Prostate gland (tissue), 2 donors: ENCODE measurements at regions not wholly inside any gene's neighbourhood (a gene's known extent, or its start where the extent isn't known, plus 50 kb on each side); places are given as distances from the start of the nearest gene placed in this dataset.
A peak's percentile ranks its signal among the peaks of the same experiment; 100 is the strongest.
"Not testable (repeated sequence)": the region's sequence is repeated elsewhere in the genome, so short reads cannot be mapped to it uniquely, and the experiment has no call there.

Source experiments
- DNase-seq: peaks from one replicate; pipeline ENCODE4 v3.0.0-alpha.2; 2019; ENCODE audit warnings: low spot score
- H3K27ac ChIP-seq, 2 donors: fragments of 200-600 bp; sonication (generic); 2 replicates each; pipeline ENCODE4 v1.5.1; 2017 to 2019
- H3K27me3 ChIP-seq: fragments of 200-600 bp; sonication (generic); replicated peaks from 2 replicates; pipeline ENCODE4 v1.5.1; 2019; ENCODE audit not compliant: insufficient read depth
- H3K36me3 ChIP-seq, 2 donors: fragments of 200-600 bp; sonication (generic); 1 replicate in 1 of 2; 2 replicates in 1 of 2; pipeline versions ENCODE4 v1.5.1 to v1.8.1; 2017 to 2019
- H3K4me1 ChIP-seq: fragments of 200-600 bp; sonication (generic); replicated peaks from 2 replicates; pipeline ENCODE4 v1.5.1; 2019
- H3K4me3 ChIP-seq, 2 donors: fragments of 200-600 bp; sonication (generic); 2 replicates each; pipeline ENCODE4 v1.5.1; 2017 to 2019
- H3K9me3 ChIP-seq: fragments of 200-600 bp; sonication (generic); 2 replicates; pipeline ENCODE4 v1.5.1; 2017
- CTCF ChIP-seq, 4 experiments: fragments of 200-600 bp in 2 of 4; fragments of 450-650 bp in 2 of 4; sonication (generic) in 2 of 4; IDR thresholded peaks; 1 replicate in 3 of 4; 2 replicates in 1 of 4; pipeline ENCODE4 v1.5.1; 2016 to 2019; ENCODE audit warnings: antibody characterized with exemption in 4 of 4, mild to moderate bottlenecking in 2 of 4, moderate library complexity in 2 of 4
- POLR2A ChIP-seq: fragments of 450-650 bp; IDR thresholded peaks from one replicate; pipeline ENCODE4 v1.6.1; 2016; ENCODE audit warnings: antibody characterized with exemption, mild to moderate bottlenecking
- POLR2AphosphoS5 ChIP-seq: sonication (generic); formaldehyde crosslinking; IDR thresholded peaks from one replicate; pipeline ENCODE4 v1.6.1; 2017; ENCODE audit warnings: antibody characterized with exemption
- WGBS: methylation state at CpG from one replicate; pipeline ENCODE4 v1.1.5; 2018; 5-methylcytosine and 5-hydroxymethylcytosine counted together
- intact Hi-C: fragments of 100-400 bp; cut with DNase I; formaldehyde crosslinking; loops from one replicate; pipeline ENCODE4 v1.14.2; 2022

- Histone ChIP-seq H3K27ac (no peak overlapping the region), H3K36me3 (no peaks in the 10 kb centered on the region), H3K4me3 (no peak overlapping the region), H3K4me1 (no peaks in the 10 kb centered on the region), H3K9me3 (no peaks in the 10 kb centered on the region), H3K27me3 (no peaks in the 10 kb centered on the region)
- intact Hi-C loops, result no loop called here
- no peak for DNase-seq
- TF ChIP-seq POLR2A (no peak), CTCF (IDR thresholded peaks at IDR 0.05) (no peak), POLR2AphosphoS5 (no peak)
- 71% methylated on average over 4 of the region's 4 CpGs for WGBS
Measured at GRCh38 chr6:167212713-167213005, 54.9 kb upstream of the GPR31 start.

- Histone ChIP-seq H3K4me1 (no peaks in the 10 kb centered on the region), H3K9me3 (no peaks in the 10 kb centered on the region), H3K27me3 (no peaks in the 10 kb centered on the region), H3K27ac (no peak overlapping the region), H3K4me3 (no peak overlapping the region), H3K36me3 (no peaks in the 10 kb centered on the region)
- 62% methylated on average over 9 of the region's 10 CpGs for WGBS
- intact Hi-C loops, result no loop called here
- no peak for DNase-seq
- no peak for TF ChIP-seq POLR2A
Measured at GRCh38 chr6:167214206-167214605, 56.4 kb upstream of the GPR31 start.

- H3K4me3 ChIP-seq, H3K9me3 ChIP-seq, DNase-seq, H3K4me1 ChIP-seq, intact Hi-C loops, H3K36me3 ChIP-seq, H3K27me3 ChIP-seq, H3K27ac ChIP-seq: not testable (repeated sequence)
- 43% methylated on average over 13 of the region's 15 CpGs for WGBS
Measured at GRCh38 chr6:167215429-167216250, 57.9 kb upstream of the GPR31 start.

- H3K4me1 ChIP-seq, intact Hi-C loops, H3K9me3 ChIP-seq, H3K4me3 ChIP-seq, H3K27me3 ChIP-seq, H3K36me3 ChIP-seq, H3K27ac ChIP-seq, DNase-seq: not testable (repeated sequence)
- 67% methylated on average over 15 of the region's 15 CpGs for WGBS
Measured at GRCh38 chr6:167216390-167217050, 58.7 kb upstream of the GPR31 start.

GRCh38 chr6:167217073-167217472 is 59.3 kb upstream of the GPR31 start:
- H3K9me3 ChIP-seq, DNase-seq, intact Hi-C loops, H3K4me1 ChIP-seq, H3K4me3 ChIP-seq, H3K27ac ChIP-seq, H3K27me3 ChIP-seq, H3K36me3 ChIP-seq: not testable (repeated sequence)
- WGBS, result 94% methylated on average over 4 of the region's 4 CpGs

- WGBS, result 19% methylated on average over 12 of the region's 15 CpGs
- DNase-seq, intact Hi-C loops, H3K9me3 ChIP-seq, H3K4me1 ChIP-seq, H3K4me3 ChIP-seq, H3K27me3 ChIP-seq, H3K27ac ChIP-seq, H3K36me3 ChIP-seq: not testable (repeated sequence)
- peak in 1 of 4 experiments; percentile 49 for TF ChIP-seq CTCF (IDR thresholded peaks at IDR 0.05)
Measured at GRCh38 chr6:167217951-167218759, 60.4 kb upstream of the GPR31 start.

GRCh38 chr6:167219079-167219478 is 61.3 kb upstream of the GPR31 start:
- H3K27me3 ChIP-seq, H3K9me3 ChIP-seq, H3K27ac ChIP-seq, H3K4me1 ChIP-seq, DNase-seq, intact Hi-C loops, H3K4me3 ChIP-seq, H3K36me3 ChIP-seq: not testable (repeated sequence)
- 74% methylated on average over 4 of the region's 4 CpGs for WGBS
